IPS DF 4.7 (cell line): ENCODE measurements at regions not wholly inside any gene's neighbourhood (a gene's known extent, or its start where the extent isn't known, plus 50 kb on each side); places are given as distances from the start of the nearest gene placed in this dataset.

Experiments used
- DNase-seq: peaks from one replicate; pipeline ENCODE4 v3.0.0-alpha.2; 2013; ENCODE audit warnings: low spot score; ENCODE audit errors: extremely low read depth

- DNase-seq: no peak
Measured at GRCh38 chr1:59143811-59144210, 153.1 kb upstream of the FGGY start.

- DNase-seq: no peak
Measured at GRCh38 chr1:59144959-59145358, 151.9 kb upstream of the FGGY start.

DNA sequence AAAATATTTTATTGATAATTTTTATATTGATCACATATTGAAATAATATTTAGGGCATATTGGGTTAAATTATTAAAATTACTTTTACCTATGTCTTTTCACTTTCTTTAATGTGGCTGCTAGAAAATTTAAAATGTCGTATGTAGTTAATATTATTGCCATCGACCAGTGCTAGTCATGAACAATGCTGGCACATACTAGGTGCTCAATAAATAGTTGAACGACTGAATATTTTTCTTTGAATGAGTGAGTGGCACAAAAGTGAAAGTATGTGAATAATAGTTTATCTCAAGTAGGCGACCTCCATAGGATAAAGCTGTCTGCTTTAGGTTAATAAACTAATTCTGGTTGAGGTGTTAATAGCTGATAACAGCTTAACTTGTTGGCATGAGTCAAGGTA is 150.8 kb upstream of the FGGY start:
- no peak for DNase-seq

GRCh38 chr1:59146651-59147358 is 150.1 kb upstream of the FGGY start:
- DNase-seq: no peak

DNA sequence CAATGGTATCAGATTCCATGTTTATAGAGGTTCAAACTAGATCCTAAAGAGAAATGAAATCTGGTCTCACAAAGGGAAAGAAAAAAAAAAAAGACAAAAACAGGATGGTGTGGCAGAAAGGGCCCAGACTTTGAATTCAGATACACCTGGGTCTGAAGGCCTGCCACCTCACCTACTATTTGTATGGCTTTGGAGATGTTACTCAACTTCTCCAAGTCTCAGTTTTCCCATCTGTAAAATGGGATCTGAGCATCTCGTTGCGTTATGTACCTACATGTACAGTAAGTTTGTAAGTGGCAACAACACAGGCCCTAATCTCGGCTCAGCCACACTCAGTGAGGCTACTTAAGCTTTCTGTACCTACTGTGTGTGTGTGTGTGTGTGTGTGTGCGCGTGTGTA is 147.5 kb upstream of the FGGY start:
- DNase-seq: no peak

DNA sequence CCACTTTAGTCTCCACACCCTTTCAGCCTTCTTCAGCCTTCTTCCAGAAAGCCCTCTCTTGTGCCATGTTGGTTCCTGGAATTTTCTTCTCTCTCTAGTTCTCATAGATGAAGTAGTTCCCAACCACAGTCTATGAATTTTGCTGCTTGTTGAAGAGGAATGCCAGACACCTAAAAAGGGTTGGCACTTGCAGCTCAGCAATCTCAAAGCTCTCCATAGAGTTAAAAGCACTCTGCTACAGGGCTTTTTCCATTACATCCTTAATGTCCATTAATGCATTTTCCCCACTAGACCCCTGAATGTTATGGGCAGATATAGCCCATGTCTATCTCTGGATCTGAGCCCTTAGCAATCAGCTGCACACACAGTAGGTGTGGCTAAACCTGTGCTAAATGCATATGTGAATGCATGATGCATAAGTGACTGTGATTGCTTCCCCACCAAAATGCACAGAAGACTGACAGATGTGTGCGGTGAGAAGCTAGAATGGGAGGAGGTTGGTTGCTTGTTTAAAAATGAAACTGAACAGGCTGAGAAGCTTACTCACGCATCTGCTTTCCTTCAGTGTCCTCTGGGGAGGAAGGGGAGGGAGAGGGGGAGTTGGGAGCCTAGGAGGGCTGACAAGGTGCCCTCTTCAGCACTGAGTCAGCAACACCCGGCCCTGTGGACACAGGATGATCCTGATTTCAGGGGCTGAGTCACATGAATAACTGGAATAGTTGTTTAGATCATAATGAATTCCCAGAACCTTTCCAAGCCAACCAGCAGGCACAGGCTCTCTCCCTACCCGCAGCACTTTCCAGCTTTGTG is 146.1 kb upstream of the FGGY start:
- no peak for DNase-seq

DNA sequence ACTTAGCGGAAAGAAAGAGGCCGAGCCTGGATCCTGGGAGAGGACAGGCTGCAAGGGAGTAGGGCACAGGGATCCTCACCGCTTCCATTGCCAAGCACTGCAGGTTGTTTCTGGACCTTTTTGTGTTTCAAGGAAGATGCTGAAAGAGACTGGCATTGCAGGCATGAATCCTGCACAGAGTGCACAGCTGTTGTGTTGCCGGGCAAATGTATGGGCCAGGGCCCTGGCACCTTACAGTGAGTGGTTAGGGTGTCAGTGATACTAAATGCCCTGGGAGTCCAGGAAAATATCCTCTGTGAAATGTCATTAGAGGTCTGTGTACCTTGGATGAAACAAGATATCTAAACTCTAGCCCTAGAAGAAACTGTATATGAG is 145.5 kb upstream of the FGGY start:
- DNase-seq: no peak

DNA sequence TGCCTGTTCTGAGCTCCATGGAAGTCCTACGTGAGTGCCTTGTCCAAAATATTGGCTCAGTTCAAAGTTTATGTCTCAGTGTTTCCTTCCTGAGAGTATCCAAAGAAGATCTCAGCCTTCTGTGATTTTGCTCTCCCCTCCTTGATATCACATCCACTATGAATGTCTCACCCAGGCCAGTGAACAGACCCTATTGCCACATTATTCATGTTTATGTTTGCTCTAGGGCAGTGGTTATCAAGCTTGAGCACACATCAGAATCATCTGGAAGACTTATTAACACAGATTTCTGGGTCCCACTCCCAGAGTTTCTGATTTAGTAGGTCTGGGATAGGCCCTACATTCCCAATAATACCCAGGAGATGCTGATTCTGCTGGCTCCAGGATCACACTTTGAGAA is 145.0 kb upstream of the FGGY start:
- DNase-seq: no peak

- DNase-seq: no peak
Measured at GRCh38 chr1:59152511-59152910, 144.4 kb upstream of the FGGY start.

DNA sequence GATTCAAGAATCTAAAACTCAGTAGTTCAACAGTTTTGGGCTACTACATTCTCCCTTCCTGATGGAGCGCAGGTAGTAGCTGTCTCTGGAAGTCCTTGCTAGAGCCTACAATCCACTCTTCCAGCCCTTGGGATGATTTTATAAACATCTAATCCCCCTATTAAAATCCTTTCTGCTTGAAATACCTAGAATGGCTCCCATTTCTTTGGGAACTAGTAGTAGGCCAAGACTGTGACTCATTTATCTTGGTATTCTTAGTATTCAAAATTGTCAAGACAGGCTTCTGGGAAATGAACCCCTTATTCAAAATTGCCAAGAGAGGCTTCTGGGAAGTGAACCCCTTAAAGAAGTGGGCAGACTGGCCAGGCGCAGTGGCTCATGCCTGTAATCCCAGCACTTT is 142.5 kb upstream of the FGGY start:
- DNase-seq: no peak

- DNase-seq: no peak
Measured at GRCh38 chr1:59155351-59155750, 141.5 kb upstream of the FGGY start.

DNA sequence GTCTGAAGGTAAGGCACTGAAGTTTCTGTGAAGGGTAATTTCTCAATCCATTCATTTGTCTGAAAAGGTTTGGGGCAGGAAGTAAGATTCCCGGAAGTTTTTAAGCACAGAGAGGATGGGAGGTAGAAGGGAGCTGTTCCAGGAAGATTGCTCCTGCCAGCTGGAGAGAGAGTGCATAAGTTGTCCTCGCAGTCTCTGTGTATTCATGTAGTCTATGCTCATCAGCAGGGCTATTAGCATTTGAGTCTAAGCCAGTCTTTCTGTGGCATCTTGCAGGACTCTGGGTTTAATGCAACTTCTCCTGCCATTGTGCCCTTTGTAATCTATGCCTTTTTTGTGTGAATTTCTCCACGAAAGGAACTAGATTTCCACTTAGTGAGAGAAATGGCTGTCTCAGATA is 140.8 kb upstream of the FGGY start:
- DNase-seq: no peak

GRCh38 chr1:59156526-59157199 is 140.2 kb upstream of the FGGY start:
- no peak for DNase-seq

DNA sequence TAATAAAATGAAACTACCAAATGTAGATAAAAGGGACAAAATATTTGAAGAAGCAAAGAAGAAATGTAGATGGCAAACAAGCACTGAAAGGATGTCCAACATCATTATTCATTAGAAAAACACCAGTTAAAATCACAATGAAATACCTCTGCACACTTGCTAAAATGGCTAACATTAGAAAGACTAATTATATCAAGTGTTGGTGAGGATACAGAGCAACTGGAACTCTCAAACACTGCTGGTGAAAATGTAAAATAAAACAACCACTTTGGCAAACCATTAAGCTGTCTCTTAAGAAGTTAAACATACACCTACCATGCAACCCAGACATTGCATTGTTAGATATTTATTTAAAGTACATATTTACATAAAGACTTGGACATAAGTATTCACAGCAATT is 138.6 kb upstream of the FGGY start:
- DNase-seq: no peak

DNA sequence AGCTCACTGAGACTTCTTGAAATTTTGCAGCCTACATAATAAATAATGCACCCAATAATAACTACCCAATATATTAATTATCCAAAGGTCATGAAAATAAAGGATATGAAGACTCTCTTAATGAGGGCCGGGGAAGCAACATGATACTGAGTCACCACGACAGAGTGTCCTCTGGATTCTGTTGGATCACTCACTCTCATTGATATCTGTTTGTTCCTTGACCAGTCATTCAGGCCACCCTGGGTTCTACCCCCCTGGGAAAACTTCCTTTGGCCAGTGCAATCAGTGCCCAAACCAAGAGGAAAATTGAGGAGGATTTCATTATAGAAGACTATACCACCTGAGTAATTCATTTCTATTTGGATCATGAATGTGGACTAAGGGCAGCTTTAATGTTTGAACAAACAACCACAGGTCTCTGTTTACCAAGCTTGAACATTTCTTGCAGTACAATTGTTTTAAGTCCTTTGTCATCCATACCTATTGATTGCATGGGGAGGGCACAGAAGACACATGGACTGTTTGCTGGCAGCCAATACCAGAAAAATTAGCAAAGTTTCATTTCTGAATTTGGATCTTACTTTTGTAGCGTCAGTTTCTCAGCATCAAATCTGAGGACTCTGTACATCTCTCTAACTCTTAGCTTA is 137.2 kb upstream of the FGGY start:
- no peak for DNase-seq

GRCh38 chr1:59161136-59161535 is 135.8 kb upstream of the FGGY start:
- no peak for DNase-seq

GRCh38 chr1:59162665-59163064 is 134.2 kb upstream of the FGGY start:
- no peak for DNase-seq

GRCh38 chr1:59163268-59164092 is 133.4 kb upstream of the FGGY start:
- no peak for DNase-seq

- no peak for DNase-seq
Measured at GRCh38 chr1:59164371-59164770, 132.5 kb upstream of the FGGY start.

DNA sequence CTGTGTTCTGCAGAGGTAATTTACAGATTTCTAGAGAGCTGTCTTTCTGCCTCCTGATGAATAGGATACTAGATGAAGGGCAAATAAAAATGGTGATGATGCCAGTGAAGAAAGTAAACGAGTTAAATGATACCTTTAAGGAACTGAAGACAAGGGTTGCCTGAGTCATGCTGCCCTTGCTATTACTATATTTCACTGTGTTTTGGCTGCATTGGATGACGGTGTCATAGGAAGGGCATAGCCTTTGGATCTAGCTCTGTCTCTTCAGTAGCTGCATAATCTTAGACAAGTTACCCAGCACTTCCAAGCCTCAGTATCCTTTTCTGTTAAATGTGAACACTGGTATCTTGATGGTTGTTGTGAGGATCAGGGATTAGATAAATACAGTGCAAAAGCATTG is 131.5 kb upstream of the FGGY start:
- DNase-seq: no peak

GRCh38 chr1:59169703-59170102 is 127.2 kb upstream of the FGGY start:
- DNase-seq: no peak
